Stomach (tissue), 4 donors: ENCODE measurements at regions not wholly inside any gene's neighbourhood (a gene's known extent, or its start where the extent isn't known, plus 50 kb on each side); places are given as distances from the start of the nearest gene placed in this dataset.

Experiments
- CTCF ChIP-seq, 7 experiments: fragments of 450-650 bp in 4 of 7; fragments of 200-600 bp in 3 of 7; sonication (generic) in 3 of 7; IDR thresholded peaks; one replicate each; pipeline ENCODE4 v1.5.1; 2016 to 2019; ENCODE audit warnings: antibody characterized with exemption in 7 of 7, control low read depth in 2 of 7, mild to moderate bottlenecking in 1 of 7
- POLR2AphosphoS5 ChIP-seq, 3 donors: sonication (generic); formaldehyde crosslinking; IDR thresholded peaks; one replicate each; pipeline ENCODE4 v1.6.1; 2016; ENCODE audit warnings: antibody characterized with exemption in 3 of 3

GRCh38 chr2:122523143-122523542 lies 767.7 kb downstream of the TSN start:
- TF ChIP-seq CTCF (IDR thresholded peaks at IDR 0.05) (no peak), POLR2AphosphoS5 (IDR thresholded peaks at IDR 0.05) (no peak)
